Endothelial cell of umbilical vein (primary cell): ENCODE measurements at regions not wholly inside any gene's neighbourhood (a gene's known extent, or its start where the extent isn't known, plus 50 kb on each side); places are given as distances from the start of the nearest gene placed in this dataset.
"Not testable (repeated sequence)": the region's sequence is repeated elsewhere in the genome, so short reads cannot be mapped to it uniquely, and the experiment has no call there.

Experiments used
- BruUV-seq: library from RNA; stranded (reverse); fragments of 400-500 nt; replicated peaks from 2 replicates; lab custom pipeline; 2021; lab: Mats Ljungman, UMichigan
- CTCF ChIA-PET: fragments of 300-600, 350-600 bp; sonication (Branson Sonifier 250); formaldehyde crosslinking; loops from one replicate; lab custom pipeline; 2021; ENCODE audit warnings: antibody characterized with exemption, inconsistent platforms; lab: Charles Lee
- POLR2A ChIA-PET: fragments of 300-600, 350-600 bp; sonication (Branson Sonifier 250); formaldehyde crosslinking; loops from one replicate; lab custom pipeline; 2021; ENCODE audit warnings: antibody characterized with exemption, inconsistent platforms; lab: Charles Lee
- DNase-seq: peaks from one replicate; pipeline ENCODE4 v3.0.0-alpha.2; 2011; ENCODE audit warnings: low read depth, low spot score
- FAIRE-seq: peaks from 2 replicates; lab custom pipeline; 2011; peaks lifted over from hg19 to GRCh38; lab: Jason Lieb, UNC
- H2AFZ ChIP-seq: 2 replicates; pipeline ENCODE4 v1.6.0; 2012; ENCODE audit warnings: low read depth, low read length, control low read depth, inconsistent platforms
- H3K27ac ChIP-seq: 2 replicates; pipeline ENCODE4 v1.5.1; 2011; ENCODE audit warnings: low read depth, mild to moderate bottlenecking, control low read depth, low read length, moderate library complexity; ENCODE audit not compliant: insufficient read depth
- H3K27me3 ChIP-seq, 2 experiments: 2 replicates each; pipeline versions ENCODE4 v1.6.0 to v1.6.1; 2011; ENCODE audit warnings: low read length in 2 of 2, mixed read lengths in 1 of 2; ENCODE audit not compliant: control insufficient read depth in 2 of 2, insufficient read depth in 2 of 2
- H3K36me3 ChIP-seq, 2 experiments: 2 replicates in 1 of 2; 3 replicates in 1 of 2; pipeline ENCODE4 v1.5.1; 2011; ENCODE audit warnings: low read length in 2 of 2, mild to moderate bottlenecking in 1 of 2, moderate library complexity in 1 of 2; ENCODE audit not compliant: control insufficient read depth in 2 of 2, insufficient read depth in 2 of 2; ENCODE audit errors: extremely low read depth in 1 of 2
- H3K4me1 ChIP-seq: 3 replicates; pipeline ENCODE4 v1.5.1; 2011; ENCODE audit warnings: mild to moderate bottlenecking, low read length; ENCODE audit not compliant: control insufficient read depth, insufficient read depth; ENCODE audit errors: extremely low read depth
- H3K4me2 ChIP-seq: 2 replicates; pipeline ENCODE4 v1.6.1; 2011; ENCODE audit warnings: low read length, control low read depth, mixed read lengths; ENCODE audit not compliant: insufficient read depth
- H3K4me3 ChIP-seq, 3 experiments: fragments of 200-600 bp in 1 of 3; sonication (generic), shearing (Covaris generic) in 1 of 3; replicated peaks in 1 of 3; 2 replicates each; pipeline ENCODE4 v1.5.1; 2011 to 2016; ENCODE audit warnings: control low read depth in 3 of 3, low read length in 3 of 3, mild to moderate bottlenecking in 2 of 3, inconsistent platforms in 1 of 3, low read depth in 1 of 3, moderate library complexity in 1 of 3; ENCODE audit not compliant: insufficient read depth in 1 of 3
- H3K79me2 ChIP-seq: 2 replicates; pipeline ENCODE4 v1.6.0; 2012; ENCODE audit warnings: low read length, inconsistent platforms; ENCODE audit not compliant: control insufficient read depth, insufficient read depth
- H3K9ac ChIP-seq: replicated peaks from 2 replicates; pipeline ENCODE3; 2011; ENCODE audit warnings: low read length, control low read depth; ENCODE audit not compliant: insufficient read depth; ENCODE audit errors: extremely low read depth
- H3K9me1 ChIP-seq: replicated peaks from 3 replicates; pipeline ENCODE4 v1.6.0; 2011; ENCODE audit warnings: mild to moderate bottlenecking, low read length; ENCODE audit not compliant: control insufficient read depth, insufficient read depth; ENCODE audit errors: extremely low read depth
- H3K9me3 ChIP-seq: replicated peaks from 2 replicates; pipeline ENCODE4 v1.5.1; 2012; ENCODE audit warnings: low read length, inconsistent platforms; ENCODE audit not compliant: control insufficient read depth, insufficient read depth
- H4K20me1 ChIP-seq: replicated peaks from 2 replicates; pipeline ENCODE3; 2011; ENCODE audit warnings: mild to moderate bottlenecking, low read length; ENCODE audit not compliant: control insufficient read depth, insufficient read depth; ENCODE audit errors: extremely low read depth
- EZH2 ChIP-seq: IDR thresholded peaks from 2 replicates; pipeline ENCODE4 v1.6.1; 2012; ENCODE audit warnings: borderline replicate concordance, low read depth, mild to moderate bottlenecking, moderate library complexity, low read length, inconsistent platforms; ENCODE audit not compliant: severe bottlenecking
- FOS ChIP-seq: IDR thresholded peaks from 2 replicates; pipeline ENCODE4 v1.6.1; 2011; ENCODE audit warnings: mild to moderate bottlenecking, low read length, moderate library complexity, borderline replicate concordance; ENCODE audit not compliant: insufficient read depth
- GATA2 ChIP-seq: IDR thresholded peaks from 2 replicates; pipeline ENCODE4 v1.7.0; 2011; ENCODE audit warnings: low read depth, mild to moderate bottlenecking, moderate library complexity, mixed read lengths, low read length; ENCODE audit not compliant: insufficient read length, insufficient read depth
- JUN ChIP-seq: IDR thresholded peaks from 2 replicates; pipeline ENCODE4 v1.6.1; 2011; ENCODE audit warnings: borderline replicate concordance, low read depth; ENCODE audit not compliant: insufficient read length, insufficient read depth
- MAX ChIP-seq: IDR thresholded peaks from 2 replicates; pipeline ENCODE4 v1.6.1; 2011; ENCODE audit not compliant: insufficient read depth, insufficient read length
- MYC ChIP-seq: IDR thresholded peaks from one replicate; pipeline ENCODE4 v1.6.1; 2011; ENCODE audit warnings: mild to moderate bottlenecking, low read depth, low read length
- POLR2A ChIP-seq: IDR thresholded peaks from 2 replicates; pipeline ENCODE4 v1.6.1; 2012; ENCODE audit warnings: low read depth, mild to moderate bottlenecking, control low read depth, low read length
- POLR2AphosphoS5 ChIP-seq: IDR thresholded peaks from 2 replicates; pipeline ENCODE4 v1.6.1; 2012; ENCODE audit warnings: low read depth, mild to moderate bottlenecking, control low read depth, low read length, moderate library complexity; ENCODE audit not compliant: insufficient read depth
- dilution Hi-C: fragments of 300-500 bp; cut with MboI; formaldehyde crosslinking; loops from one replicate; pipeline ENCODE4 v1.15.0; 2019; ENCODE audit warnings: low sequenced_read_pairs; ENCODE audit not compliant: extremely low pct_ligation_motif_present
- intact Hi-C: fragments of 100-400 bp; cut with micrococcal nuclease; formaldehyde crosslinking; loops from one replicate; pipeline ENCODE4 v1.10.0; 2022
- TF ChIP-seq, protein P1 (sequence below), 2 donors: IDR thresholded peaks; 1 replicate in 1 of 2; 2 replicates in 1 of 2; pipeline ENCODE4 v1.5.1; 2011; ENCODE audit warnings: low read length in 2 of 2, mild to moderate bottlenecking in 2 of 2, moderate library complexity in 2 of 2, control low read depth in 1 of 2, inconsistent platforms in 1 of 2, low read depth in 1 of 2; ENCODE audit not compliant: insufficient read depth in 1 of 2; ENCODE audit errors: extremely low read depth in 1 of 2

DNA sequence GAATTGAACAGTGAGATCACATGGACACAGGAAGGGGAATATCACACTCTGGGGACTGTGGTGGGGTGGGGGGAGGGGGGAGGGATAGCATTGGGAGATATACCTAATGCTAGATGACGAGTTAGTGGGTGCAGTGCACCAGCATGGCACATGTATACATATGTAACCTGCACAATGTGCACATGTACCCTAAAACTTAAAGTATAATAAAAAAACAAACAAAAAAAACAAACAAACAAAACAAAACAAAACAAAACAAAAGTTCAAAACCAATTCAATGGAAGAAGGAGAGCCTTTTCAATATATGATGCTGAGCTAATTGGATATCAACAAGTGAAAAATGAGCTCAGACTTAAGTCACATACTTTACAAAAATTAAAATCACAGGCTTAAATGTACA lies 592.8 kb downstream of the CBLN4 start:
- POLR2A ChIA-PET, BruUV-seq, H3K4me3 ChIP-seq, H3K9me1 ChIP-seq, H3K4me1 ChIP-seq, H3K27me3 ChIP-seq, DNase-seq, H4K20me1 ChIP-seq, intact Hi-C loops, H2AFZ ChIP-seq, FAIRE-seq, H3K9ac ChIP-seq, CTCF ChIA-PET, dilution Hi-C loops, H3K4me2 ChIP-seq, H3K79me2 ChIP-seq, H3K36me3 ChIP-seq, H3K9me3 ChIP-seq, H3K27ac ChIP-seq: not testable (repeated sequence)

DNA sequence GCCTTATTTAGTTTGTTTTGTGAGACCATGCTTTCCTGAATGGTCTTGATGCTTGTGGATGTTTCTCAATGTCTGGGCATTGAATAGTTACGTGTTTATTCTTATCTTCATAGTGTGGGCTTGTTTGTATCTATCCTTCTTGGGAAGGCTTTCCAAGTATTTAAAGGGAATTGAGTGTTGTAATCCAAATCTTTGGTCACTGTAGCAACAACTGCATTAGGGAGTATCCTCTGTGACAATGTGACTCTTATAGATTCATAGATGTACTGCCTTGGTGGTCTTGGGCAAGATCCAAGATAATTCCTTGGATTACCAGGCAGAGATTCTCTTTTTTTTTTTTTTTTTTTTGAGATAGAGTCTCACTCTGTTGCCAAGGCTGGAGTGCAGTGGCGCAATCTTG lies 598.4 kb downstream of the CBLN4 start:
- FAIRE-seq (no peak), DNase-seq (no peak)
- Histone ChIP-seq H3K4me3 (no peak overlapping the region), H3K4me1 (no peaks in the 10 kb centered on the region), H3K9me1 (no peaks in the 10 kb centered on the region), H3K36me3 (no peaks in the 10 kb centered on the region), H3K27me3 (no peaks in the 10 kb centered on the region), H3K9ac (no peak overlapping the region), H3K9me3 (peaks cover 3% of the 10 kb centered on the region), H3K4me2 (no peak overlapping the region), H3K27ac (no peak overlapping the region), H4K20me1 (no peaks in the 10 kb centered on the region), H3K79me2 (no peaks in the 10 kb centered on the region), H2AFZ (no peak overlapping the region)
- no TSS peak for BruUV-seq
- TF ChIP-seq MYC (no peak), POLR2AphosphoS5 (no peak), POLR2A (no peak), FOS (no peak), GATA2 (no peak), EZH2 (no peak), MAX (no peak), JUN (no peak)
- TF ChIP-seq, protein P1, sequence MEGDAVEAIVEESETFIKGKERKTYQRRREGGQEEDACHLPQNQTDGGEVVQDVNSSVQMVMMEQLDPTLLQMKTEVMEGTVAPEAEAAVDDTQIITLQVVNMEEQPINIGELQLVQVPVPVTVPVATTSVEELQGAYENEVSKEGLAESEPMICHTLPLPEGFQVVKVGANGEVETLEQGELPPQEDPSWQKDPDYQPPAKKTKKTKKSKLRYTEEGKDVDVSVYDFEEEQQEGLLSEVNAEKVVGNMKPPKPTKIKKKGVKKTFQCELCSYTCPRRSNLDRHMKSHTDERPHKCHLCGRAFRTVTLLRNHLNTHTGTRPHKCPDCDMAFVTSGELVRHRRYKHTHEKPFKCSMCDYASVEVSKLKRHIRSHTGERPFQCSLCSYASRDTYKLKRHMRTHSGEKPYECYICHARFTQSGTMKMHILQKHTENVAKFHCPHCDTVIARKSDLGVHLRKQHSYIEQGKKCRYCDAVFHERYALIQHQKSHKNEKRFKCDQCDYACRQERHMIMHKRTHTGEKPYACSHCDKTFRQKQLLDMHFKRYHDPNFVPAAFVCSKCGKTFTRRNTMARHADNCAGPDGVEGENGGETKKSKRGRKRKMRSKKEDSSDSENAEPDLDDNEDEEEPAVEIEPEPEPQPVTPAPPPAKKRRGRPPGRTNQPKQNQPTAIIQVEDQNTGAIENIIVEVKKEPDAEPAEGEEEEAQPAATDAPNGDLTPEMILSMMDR (IDR thresholded peaks at IDR 0.05; ENCODE audit: extremely low read depth in 1 of 2, insufficient read depth in 1 of 2, low read depth in 1 of 2, low read length in 2 of 2), result no peak
- CTCF ChIA-PET, result no interaction called here
- intact Hi-C loops, result no loop called here
- POLR2A ChIA-PET, result no interaction called here
- dilution Hi-C loops, result no loop called here
